ENCODE measurements at regions not wholly inside any gene's neighbourhood (a gene's known extent, or its start where the extent isn't known, plus 50 kb on each side); places are given as distances from the start of the nearest gene placed in this dataset.

DNA sequence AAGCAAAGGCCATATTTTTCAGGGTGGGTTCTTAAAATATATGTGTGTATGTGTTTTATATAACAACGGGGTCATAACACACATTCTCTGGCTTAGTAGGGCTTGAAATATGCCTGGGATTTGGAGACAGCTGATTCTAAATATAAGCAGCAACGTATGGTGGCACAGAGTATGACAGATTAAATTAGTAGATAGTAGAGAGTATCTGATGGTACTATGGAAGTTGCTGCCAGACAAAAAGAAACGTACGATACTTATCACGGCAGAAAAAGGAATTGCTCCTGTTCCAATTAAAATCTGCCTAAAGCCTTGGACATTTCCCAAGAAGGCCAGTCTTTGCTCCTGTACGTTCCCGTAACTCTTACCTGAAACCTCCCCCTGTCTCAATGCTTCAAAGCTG is 607.9 kb upstream of the ID2 start:
- DNase-seq: no peak

DNA sequence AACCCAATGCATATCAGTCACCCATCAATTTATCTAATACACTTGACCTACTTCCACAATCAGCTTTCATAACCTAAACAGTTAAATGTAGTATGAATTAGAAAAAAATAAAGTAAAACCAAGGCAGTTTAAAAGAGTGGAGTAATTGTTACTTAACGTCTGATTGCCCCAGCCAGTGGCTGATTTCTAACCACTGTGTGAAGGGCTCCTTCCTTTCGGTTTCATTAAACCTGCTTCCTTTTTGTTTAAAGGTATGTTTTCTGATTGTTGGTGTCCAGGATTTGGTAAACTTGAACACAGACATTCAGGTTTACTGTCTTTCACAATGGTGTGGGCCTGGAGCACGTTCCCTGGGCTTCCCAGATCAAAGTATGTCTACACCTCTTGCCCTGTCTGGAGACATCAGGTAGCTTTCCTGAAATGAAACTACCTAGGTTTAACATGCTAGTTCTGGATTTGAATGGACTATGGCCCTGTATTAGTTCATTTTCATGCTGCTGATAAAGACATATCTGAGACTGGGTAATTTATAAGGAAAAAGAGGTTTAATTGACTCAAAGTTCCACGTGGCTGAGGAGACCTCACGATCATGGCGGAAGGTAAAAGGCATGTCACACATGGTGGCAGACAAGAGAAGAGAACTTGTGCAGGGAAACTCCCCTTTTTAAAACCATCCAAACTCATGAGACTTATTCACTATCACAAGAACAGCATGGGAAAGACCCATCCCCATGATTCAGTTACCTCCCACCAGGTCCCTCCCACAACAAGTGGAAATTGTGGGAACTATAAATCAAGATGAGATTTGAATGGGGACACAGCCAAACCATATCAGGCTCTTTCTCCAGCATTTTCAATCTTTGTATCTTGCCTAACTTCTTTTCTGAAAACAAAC is 605.2 kb upstream of the ID2 start:
- DNase-seq: no peak

DNA sequence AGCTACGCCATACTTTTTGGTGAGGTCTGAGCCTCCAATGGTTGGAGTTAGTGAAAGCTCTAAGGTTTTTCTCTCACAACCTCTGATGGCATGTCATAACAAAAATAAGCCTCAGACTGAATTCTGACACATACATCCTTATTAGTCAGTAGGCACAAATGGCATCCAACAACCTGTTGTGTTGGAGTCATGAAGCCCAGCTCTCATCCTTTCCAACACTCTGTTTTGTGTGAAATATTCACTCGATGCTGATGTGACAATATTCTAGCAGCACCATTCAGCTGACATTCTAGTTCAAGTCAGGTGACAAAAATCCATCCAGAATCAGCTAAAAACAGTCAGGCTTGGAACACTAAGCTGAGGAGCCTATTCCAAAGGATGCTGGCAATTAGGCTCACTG is 603.2 kb upstream of the ID2 start:
- no peak for DNase-seq

DNA sequence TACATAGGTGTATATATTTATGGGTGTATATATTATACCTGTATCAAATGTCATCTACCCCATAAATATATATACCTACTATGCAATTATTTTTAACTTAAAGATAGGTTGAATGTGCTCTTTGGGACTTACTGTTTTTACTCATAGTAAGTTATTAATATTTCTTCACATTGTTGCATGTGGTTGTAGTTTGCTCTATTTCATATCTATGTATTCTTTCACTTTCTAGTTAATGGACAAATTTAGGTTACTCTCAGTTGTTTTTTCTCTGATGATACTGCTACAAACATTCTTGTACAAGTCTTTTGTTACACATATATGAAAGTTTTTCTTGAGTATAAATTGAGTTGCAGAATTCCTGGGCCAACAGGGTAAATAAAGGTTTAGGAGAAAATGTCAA is 601.8 kb upstream of the ID2 start:
- DNase-seq: no peak

DNA sequence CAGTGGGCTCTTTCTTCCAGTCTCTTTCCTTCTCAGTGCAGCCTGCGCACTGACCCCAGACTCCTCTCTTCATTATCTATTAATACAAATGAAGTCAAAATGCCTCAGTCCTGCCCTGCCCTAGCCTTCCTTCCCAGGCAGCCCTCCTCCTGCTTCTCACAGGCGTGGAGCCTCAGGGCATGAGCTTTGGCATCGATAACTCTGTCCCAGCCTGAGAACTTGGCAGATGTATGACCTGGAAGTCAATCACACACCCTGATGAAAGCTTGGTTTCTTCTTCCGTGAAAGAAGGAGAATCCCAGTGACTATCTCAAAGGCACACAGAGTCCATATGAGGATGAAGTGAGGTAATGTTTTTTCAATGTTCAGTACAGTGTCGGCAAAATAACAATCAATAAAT is 600.7 kb upstream of the ID2 start:
- no peak for DNase-seq

DNA sequence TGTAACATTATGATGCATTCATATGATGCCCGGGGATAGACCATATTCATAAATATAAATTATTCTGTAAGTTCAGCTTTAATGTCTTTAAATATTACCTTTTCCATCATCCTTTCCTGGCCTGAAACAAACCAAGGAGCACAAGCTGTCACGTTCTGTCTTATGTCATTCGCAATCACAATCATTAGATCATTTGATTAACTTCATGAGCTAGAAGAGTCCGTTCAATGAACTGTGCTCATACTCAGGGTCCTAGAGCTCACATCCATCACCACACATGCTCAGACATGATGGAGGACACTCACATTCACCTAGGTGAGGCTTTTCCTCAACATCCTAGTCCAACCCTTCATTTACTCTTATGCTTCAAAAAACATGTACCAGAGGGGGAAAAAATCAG is 599.0 kb upstream of the ID2 start:
- no peak for DNase-seq

DNA sequence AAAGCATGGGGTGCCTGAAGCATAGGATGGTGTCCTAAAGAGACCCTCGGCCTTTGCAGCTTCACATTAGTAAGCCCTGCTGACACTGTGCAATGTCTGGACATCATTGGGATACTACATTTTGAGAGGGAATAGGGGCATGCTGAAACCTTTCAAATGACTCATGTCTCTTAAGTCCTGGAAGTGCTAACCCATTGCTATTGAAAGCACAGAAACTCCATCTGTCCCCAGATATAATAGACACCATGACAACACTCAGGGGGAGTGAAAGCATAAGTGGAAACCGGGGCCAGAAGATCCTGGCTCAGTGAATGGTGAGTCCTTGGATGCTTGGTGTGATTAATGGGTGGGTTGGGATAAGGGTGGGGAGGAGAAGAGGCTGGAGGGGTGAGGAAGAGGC is 595.5 kb upstream of the ID2 start:
- DNase-seq: no peak

DNA sequence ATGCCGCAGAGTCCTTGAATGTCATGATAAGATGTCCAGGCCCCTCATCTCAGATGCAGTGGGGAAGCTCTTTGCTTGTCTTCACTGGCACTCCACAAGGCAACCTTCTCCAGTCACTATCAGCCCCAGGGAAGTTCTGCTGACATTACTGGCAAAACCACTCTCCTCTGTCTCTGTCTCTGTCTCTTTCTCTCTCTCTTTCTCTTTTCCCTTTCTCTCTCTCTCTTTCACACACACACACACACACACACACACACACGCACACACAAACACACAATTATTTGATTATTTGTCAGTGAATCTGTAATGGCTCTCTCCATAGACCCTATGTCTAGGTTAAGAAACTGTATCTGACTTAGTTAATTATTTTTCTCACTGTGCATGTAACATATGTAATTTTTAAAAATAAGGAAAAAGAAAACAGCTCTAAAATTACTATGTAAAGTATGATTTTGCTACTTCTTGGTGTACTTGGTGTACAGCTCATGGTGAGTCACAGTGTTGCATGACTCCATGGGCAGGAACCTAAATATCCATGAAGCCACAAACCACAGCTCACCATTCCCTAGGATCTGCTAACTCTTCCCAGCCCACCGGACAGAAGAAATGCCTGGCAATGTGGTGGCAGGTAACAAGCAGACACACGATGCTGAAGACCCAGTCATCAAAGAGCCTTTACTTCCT is 594.9 kb upstream of the ID2 start:
- no peak for DNase-seq

DNA sequence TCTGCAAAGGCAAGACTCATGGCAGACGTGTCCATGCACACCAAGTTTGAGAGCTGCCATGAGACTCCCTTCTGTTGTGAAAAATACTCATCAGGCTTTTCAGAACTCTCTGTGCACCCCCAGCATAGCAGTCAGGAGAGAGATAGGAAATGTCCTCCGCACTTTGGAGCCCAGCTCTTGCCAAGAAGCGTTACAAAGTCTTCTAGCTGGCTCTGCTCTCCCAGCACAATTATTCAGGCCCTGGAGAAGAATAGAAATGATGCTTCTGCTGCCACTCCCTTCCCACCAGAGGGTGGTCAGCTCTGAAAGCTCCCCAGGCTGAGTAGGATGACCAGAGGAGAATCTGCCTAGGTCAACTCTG is 594.4 kb upstream of the ID2 start:
- no peak for DNase-seq

DNA sequence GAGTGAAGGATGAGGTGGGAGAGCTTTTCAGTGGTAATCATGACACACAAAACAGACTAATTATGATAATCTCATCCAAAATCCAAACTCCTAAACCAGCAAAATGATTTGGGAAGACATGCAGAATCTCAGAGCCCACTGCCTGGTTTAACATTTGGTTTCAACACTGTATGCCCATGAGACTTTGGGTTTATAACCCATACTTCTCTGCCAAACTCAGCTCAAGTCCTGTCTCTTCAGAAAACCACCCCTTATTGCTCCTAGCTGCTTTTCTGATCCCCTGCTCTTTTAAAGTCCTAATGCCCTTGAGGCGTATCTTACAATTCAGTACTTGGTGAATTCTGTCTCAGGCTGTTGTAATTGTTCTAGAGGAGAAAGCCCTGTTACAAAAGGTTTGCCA is 593.0 kb upstream of the ID2 start:
- no peak for DNase-seq

DNA sequence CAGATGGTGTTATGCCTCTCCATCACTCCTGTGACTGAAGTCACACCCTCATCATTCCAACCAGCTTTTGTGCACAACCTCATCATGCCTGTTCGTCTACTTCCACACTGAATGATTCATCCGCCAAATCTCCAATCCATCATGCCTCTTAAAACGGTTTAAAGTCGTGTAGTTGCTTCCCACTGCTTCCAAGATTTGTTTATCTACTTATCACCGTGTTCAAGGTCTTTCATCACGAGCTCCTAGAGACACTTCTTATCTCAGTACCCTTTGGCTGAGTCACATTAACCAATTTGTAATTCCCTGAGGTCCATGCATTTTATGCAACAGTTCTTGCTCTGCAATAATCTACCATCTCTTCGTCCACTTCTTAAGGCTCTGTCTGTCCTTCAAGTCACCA is 592.3 kb upstream of the ID2 start:
- DNase-seq: no peak

DNA sequence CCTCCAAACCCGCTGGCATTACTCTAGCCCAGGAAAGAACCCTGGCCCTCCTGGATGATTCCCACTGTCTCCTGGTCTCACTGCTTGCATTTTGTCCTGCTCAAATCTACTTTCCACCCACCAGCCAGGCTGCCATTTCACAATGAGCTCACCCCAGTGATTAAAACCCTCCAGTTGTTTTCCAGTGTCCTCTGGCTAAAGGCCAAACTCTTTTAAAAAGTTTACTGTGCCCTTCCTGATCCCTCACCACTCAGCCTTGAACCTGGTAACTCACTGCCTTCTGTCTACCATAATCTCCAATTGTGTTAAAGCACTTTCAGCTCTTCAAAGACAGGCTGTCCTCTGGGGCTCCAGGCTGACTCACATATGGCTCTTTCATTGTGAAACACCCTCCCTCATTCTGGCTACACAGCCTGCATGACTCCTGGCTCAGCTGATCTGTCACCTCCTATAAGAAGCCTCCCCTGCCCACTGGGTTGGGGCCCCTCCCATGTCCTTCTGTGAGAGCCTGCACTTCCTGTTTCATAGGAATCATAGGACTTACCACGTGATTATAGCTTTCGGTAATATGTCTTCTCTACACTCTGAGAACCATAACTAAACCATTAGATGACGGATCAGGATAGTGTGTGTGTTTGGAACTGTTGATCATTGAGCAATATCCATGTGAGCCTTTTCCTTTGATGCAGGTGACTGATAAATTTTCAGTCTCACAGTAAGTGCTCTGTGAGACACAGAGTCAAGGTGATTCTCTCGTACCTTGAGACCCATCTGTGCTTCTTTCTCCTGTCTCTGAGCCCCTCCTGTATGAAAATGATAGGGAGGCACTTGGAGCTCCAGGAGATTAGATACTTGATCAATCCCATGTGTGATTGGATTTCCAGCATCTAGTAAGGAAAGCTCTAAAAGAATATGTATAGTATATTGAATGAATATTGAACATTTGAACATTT is 590.8 kb upstream of the ID2 start:
- DNase-seq: no peak

DNA sequence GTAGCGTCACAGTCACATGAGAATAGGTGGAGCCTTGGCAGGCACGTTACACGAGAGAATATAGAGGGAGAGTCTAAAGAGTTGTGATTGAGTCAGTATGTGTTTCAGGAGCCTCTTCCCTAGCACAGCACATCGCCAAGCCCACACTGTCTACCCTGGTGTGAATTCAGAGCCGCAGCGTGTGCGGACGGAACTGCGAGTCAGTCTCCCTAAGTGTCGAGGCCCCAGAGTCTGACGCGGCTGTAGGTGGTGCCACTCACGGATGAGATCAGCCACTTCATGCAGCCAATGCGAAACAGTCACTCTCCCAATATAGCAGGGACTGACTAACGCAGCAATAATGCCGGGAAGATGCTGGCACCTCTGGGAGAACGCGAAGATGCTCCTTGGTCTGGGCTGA is 587.3 kb upstream of the ID2 start:
- DNase-seq: no peak

DNA sequence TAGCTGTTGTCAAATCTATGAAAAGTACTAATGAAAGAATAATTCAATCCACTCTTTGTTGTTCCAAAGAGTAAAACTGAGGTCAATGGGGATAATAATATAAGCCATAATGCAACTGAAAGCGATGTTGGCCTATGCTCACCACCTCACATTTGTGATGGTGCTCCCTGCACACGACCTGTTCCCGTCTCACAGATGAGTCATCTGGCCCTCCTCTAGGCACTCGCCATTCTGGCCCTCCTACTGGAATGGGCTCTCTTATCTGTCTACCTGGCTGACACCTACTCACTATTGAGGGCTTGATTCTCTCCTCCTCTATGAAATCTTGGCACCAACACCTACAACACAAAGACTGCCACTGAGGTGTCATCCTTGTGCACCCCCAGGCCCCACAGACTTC is 585.9 kb upstream of the ID2 start:
- no peak for DNase-seq

DNA sequence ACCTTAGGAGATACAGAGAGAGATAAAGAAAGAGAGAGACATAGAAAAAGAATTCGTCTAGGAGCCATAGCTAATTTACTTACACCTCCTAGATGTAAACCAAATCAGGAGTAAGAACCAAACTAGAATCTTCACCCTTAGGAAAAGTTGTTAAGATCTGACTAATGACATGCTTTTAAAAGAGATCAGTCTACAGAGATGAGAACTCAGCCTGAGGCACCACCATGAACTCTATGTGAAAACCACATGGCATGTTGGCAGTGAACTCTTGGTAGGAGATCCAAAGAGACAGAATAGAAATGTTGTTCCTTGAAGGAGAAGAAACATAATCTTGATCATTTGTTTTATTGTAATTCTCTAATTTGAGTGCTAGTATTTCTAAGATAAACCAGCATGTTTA is 585.4 kb upstream of the ID2 start:
- DNase-seq: no peak

DNA sequence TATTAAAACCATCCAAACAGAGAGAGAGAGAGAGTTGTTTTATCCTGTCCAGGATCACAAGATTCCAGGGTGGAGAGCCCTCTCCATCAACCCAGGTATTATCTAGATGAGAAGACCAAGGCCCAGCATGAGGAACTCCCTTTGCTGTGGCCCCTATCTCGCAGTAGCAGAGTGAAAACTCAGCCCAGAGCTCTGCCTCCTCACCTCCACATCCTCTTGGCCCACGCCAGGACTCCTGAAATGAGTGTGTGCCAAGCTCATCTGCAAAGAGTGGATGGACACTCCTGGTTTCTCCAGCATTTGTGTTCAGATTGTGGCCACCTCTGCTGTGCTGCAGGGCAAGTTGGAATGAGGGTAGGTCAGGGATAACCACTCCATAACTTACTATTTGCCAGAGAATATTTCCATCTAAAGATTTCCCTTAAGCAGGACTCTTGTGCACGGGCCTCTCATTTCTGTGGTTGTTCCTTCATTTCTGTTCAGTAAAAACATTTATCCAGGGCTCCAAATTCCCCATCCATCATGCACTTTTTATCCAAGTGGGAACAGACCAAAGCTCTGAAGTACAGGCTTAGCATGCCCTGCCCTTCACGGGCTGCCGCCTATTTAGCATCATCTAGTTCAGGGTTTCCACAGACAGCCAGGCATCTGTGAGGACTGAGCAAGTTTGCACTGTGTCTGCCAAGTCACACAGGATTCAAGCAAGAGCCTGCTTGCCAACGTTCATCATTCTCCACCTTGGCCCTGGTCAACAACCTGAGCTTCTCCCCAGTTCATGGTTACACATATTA is 583.2 kb upstream of the ID2 start:
- DNase-seq: no peak

DNA sequence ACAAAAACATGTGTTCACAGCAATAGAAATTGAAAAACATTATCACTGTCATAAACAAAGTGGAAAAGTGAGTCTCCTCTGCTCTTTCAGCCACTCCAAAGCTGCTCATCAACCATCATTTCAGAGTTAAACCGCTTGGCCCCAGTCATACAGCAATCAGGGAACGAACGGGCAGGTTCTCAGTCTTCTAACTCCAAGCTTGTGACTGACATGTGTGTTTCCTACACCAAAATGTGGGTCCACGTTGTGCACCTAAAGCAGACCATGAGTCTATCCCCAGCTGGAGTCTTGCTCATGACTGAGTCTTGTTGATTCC is 582.6 kb upstream of the ID2 start:
- no peak for DNase-seq

DNA sequence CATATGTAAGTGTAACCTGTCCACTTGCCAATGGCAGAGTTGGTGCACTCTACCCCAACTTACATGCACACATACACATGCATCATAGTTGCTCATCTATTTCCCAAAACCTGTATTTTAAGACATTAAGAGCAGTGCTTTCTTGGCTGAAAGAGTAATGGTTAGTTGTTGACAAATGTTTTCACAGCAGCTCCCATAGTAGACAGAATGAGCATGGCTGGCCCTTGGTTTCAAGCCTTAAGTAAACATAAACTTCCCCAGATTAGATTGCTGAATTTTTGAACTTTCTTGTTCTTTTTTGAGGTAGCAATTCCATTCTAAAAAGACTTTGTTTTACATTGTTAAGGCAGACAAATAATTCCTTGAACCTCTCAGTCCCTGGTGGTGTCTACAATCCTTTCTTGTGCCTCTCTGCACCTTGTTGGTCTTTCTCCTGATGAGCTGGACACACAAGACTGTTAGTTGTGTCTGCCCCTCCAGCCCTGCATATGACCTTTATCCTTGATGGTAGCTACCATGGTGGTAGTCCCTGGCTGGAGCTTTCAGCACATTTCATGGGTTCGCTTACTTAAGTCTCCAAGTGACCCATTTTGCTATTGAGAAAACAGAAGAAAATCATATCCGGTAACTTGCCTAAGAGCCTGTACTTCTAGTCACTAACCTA is 580.1 kb upstream of the ID2 start:
- DNase-seq: no peak

DNA sequence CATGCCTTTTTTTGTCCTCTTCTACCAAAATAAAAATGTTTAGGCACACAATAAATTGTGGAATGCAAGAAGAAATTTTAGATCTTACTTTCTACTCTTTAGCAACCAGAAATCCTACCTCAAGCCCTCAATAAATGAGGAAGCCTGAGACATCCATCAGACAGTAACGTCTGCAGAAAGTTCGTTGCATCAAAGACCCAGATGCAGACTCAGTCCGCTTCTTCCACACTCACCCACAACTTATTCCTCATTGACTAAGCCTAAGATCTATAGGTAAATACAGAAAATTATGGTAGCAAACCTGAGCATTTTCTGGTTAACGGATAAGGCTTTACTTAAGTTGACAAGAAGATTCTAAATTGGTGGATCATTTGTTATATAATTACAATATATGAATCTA is 579.4 kb upstream of the ID2 start:
- no peak for DNase-seq

DNA sequence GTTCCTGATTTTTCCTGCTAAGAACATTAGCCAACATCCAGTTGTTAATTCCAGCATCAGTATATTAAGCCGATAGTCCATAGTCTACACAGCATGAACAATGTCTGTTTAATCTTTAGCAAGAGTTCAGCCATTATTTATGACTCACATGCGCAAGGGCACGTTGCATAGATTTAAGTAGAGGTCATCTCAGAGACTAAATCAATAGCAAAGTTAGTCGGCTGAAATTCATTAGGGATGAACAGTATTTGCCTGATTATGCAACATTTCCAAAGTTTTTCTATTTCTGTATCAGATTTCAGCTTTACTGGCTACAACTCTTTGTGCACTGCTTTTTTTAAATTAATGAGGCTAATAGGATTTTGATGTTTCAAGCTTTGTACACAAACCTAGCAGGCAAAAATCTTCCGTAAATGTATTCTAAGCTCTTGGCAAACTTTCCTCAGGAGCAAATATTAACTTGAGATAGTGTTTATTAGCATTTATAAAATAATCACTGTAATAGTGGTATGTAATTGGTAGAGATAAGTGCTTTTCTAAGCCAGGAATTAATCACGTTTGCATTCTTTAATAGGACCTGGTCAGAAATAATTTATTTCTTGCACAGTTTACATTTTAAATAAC is 578.7 kb upstream of the ID2 start:
- no peak for DNase-seq

DNA sequence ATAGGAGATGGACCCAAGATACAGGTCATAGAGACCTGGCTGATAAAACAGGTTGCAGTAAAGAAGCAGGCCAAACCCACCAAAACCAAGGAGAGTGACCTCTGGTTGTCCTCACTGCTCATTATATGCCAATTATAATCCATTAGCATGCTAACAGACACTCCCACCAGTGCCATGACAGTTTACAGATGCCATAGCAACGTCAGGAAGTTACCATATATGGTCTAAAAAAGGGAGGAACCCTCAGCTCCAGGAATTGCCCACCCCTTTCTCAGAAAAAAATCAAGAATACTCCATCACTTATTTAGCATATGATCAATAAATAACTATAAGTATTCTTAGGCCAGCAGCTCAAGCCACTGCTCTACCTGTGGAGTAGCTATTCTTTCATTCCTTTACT is 574.7 kb upstream of the ID2 start:
- no peak for DNase-seq
